ELF-1 (cell line): ENCODE measurements at regions not wholly inside any gene's neighbourhood (a gene's known extent, or its start where the extent isn't known, plus 50 kb on each side); places are given as distances from the start of the nearest gene placed in this dataset.

Source experiments
- DNase-seq: peaks from one replicate; pipeline ENCODE4 v3.0.0-alpha.2; 2016; ENCODE audit warnings: low read depth, low spot score

GRCh38 chr5:93929131-93929530 lies 187.7 kb upstream of the POU5F2 start:
- DNase-seq: no peak

DNA sequence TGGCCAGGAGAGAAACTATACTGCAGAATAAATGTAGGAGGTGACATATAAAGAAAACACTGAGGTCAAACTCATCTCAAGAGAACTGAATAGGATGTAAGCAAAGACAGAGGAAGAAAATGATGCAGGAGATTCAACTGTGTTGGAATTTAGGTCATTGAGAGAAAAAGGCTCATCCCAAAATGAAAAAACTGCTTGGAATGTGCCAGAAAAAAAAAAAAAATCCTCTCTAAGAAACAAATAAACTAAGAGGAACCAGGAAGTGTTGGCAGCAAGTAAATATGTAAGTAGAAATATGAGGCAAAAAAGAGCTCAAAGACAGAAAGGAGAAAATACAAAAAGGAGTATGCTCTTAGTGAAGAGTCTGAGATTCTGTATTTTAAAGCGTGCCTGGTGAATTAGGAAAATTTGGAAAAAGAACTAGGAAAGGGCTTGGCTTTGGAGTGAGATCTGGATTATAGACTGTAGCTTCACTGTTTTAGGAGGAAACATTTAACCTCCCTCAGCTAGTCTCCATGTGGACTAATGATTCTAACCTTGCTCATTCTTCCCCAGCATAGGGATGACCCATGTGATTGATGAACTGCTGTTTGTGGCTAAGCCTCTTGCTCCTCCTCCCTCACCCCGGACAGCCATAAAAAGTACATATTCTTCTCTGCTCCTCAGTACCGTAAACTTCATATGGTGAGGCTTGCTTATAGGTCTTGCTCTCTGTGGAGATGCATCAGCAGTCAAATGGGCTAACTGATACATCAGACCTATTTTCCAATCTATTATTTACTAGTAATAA lies 185.6 kb upstream of the POU5F2 start:
- peak; percentile 3 for DNase-seq

DNA sequence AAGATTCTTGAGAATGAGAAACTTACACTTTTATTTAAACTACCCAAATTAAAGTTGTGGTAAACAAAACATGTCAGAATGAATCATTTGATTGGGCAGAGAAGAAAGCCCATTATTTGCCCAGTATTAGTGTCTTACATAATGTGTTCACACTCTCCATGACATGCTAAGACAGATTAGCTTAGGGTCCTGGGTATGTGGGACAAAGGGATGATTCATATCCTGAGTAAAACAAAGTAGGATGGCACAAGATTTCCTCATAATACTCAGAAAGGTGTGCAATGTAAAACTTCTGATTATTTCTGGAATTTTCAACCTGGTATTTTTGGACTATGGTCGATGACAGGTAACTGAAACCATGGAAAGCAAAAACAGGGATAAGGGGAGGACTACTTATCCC lies 183.9 kb upstream of the POU5F2 start:
- DNase-seq: no peak

GRCh38 chr5:93924628-93925027 lies 183.2 kb upstream of the POU5F2 start:
- no peak for DNase-seq

DNA sequence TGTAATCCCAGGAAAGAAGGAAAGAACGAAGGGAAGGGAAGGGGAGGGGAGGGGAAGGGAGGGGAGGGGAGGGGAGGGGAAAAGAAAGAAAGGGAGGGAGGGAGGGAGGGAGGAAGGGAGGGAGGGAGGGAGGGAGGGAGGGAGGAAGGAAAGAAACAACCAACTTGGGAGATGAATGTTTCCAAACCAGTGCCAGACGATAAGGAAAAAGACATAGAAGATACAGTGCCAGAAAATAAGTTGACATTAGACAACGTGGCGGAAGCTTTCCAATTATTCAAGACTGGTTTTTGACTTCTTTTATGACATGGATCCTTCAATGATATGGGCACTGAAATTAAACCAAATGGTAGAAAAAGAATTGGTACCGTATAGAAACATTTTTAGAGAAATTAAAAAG lies 181.2 kb upstream of the POU5F2 start:
- no peak for DNase-seq

GRCh38 chr5:93921001-93921400 lies 179.6 kb upstream of the POU5F2 start:
- DNase-seq: no peak

DNA sequence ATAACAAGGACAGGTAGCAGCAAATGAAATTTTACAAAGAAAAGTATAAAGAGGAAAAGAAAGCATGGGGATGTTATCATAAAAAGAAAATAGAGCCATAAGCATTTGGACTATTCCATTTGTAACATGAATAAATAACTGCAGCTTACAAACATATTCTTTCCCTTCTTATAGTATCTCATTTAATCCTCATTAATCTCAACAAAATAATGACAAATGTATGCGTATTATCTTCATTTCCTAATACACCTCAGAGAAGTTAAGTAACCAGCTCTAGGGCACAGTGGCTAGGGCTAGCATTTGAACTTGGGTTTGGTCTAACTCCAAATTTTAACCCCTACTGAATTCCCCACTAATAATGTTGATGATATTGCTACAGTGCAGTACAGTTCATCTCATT lies 175.5 kb upstream of the POU5F2 start:
- no peak for DNase-seq

DNA sequence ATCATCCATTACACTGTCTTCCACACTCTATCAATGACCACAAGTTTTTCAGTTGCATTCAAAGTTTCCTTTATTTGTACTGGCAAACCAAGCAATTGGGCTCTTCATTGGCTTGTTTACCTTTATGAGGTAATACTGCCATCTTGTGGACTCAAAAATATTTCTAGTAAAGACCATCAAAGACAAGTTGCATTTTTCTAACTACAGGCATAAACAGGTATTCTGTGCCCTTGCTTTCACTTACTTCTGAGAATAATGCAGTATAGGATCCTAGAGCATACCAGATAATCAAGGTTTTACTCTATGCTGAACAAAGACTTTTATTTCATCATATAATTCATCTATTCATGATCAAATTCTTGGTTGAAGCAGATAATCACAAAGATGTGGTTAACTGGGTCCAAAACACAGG lies 173.7 kb upstream of the POU5F2 start:
- DNase-seq: no peak

- DNase-seq: no peak
Measured at GRCh38 chr5:93911609-93912008, 170.2 kb upstream of the POU5F2 start.

GRCh38 chr5:93909356-93909755 lies 168.0 kb upstream of the POU5F2 start:
- no peak for DNase-seq

DNA sequence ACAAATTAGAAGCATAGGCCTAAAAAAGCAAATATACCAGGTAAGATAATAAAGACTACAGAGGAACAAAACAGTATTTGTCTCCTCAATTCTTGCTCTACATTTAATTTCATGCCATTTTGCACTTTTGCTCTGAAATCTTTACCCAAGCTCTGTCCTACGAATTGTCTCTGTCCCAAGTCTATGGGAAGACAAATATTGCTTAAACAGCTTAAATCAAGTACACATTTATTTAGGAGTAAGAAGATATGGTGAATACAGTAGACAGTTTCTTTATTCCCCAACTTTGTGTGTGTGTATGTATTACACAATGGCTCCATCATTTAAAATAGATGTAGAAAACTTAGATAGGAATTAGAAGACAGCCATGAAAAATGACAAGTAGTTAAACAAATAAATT lies 163.5 kb upstream of the POU5F2 start:
- DNase-seq: no peak

- DNase-seq: no peak
Measured at GRCh38 chr5:93902288-93902687, 160.9 kb upstream of the POU5F2 start.

GRCh38 chr5:93899026-93899600 lies 157.7 kb upstream of the POU5F2 start:
- DNase-seq: no peak

DNA sequence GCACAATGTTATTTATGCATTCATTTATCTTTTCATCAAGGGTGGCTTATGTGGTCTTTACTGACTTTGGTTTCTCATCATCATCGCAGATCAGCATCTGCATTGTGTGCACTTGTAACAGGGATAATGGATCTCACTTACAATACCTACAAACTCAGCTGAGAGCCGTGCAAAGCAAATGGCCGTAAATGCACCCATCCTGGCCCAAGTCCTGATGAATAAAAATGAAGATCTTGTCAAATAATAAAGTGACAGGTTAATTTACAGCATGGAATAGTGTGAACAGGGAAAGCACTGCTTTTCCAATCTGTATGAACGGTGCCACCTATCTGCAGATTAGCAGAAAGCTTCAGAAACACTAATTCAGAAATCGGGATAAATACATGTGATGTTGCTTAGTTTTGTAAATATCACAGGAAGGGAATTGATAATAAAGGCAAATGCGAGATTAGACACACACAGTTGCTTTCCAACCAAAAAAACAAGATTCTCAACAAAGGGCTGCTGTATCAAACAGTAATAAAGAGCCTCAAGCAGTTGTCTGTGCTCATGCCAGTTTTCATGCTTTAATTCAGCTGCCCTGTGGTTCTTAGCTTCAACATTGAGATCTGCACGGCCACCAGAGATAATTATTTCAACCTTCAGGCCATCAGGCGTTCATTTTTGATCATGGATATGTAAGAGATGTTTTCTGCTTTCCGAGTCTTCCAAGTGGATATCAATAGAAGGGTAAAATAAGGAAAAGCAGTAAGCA lies 153.4 kb upstream of the POU5F2 start:
- no peak for DNase-seq

DNA sequence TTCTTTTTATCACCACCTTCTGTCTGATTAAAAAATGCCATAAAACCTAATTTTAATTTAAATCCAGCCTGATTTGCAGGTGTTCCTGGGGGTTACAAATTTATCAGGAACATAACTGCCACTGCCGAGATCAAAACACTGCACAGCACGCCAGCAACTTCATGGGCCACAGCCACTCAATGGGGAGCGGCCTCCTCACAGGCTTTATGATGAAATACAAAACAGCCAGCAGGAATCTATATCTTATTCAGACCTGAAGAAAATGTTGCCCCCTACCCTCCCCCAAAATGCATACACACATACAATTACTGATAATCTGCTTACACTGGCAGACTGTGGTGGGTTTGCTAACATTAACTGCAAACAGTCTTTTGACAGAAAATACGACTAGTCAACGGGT lies 151.7 kb upstream of the POU5F2 start:
- DNase-seq: no peak

DNA sequence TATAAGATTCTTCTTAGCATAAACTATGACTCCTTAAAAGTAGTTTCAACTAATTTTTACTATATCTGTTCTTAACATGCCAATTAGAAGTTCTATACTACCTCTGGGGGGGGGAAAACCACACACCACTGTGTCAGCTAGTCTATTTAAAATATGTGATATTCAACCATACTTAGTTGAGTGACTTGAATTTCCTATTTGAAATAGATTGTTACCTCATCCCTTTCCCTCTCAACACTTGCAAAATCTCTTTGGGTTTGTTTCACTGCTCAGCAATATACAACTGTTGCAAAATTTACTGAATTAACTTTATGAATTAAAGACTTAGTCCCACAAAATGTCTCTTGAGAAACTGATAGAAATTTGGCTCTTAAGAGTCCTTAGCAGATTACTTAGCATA lies 151.1 kb upstream of the POU5F2 start:
- no peak for DNase-seq

- DNase-seq: no peak
Measured at GRCh38 chr5:93891491-93892480, 150.4 kb upstream of the POU5F2 start.

- peak; percentile 18 for DNase-seq
Measured at GRCh38 chr5:93890657-93891056, 149.3 kb upstream of the POU5F2 start.

GRCh38 chr5:93887678-93888077 lies 146.3 kb upstream of the POU5F2 start:
- no peak for DNase-seq

GRCh38 chr5:93886917-93887361 lies 145.5 kb upstream of the POU5F2 start:
- DNase-seq: no peak

DNA sequence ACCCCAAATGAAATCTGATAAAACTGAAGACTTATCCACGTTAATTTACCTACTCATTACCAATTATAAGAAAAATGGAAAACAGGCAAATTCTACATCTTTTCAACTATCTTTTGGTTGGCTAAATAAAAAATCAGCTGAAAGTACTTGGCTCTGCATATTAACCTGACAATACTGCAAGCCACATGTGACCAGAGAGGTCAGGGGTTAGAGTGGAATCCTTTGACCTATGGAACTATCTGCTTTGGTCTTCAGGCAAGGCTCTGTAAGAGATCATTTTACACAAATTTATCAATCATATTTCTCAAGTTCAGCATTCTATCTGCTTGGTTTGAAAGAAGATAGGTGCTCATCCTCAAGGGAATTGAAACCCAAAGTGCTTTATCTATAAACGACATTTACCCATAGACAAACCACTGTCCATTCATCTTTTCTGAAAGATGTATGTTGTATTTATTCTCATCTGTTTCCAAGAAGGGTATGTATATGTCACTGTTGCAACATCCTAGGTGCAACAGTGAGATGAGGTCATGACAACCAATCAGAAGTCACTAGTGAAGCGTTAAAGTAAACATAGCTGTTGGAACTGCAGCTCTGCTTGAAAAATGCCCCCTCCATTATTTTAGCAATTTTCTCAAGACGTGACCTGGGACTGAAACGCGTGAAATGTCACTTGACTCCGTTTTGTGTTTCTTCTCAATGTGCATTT lies 144.9 kb upstream of the POU5F2 start:
- no peak for DNase-seq
